HL-60/S4 treated with phorbol 12-myristate 13-acetate at 8.2 ng/mL for 4 days and 3 days (cell line): ENCODE measurements at regions not wholly inside any gene's neighbourhood (a gene's known extent, or its start where the extent isn't known, plus 50 kb on each side); places are given as distances from the start of the nearest gene placed in this dataset.

Source experiments
- in situ Hi-C: fragments of 300-500 bp; cut with MboI; formaldehyde crosslinking; loops from 2 replicates; pipeline ENCODE4 v1.15.0; 2022; ENCODE audit warnings: low sequenced_read_pairs

DNA sequence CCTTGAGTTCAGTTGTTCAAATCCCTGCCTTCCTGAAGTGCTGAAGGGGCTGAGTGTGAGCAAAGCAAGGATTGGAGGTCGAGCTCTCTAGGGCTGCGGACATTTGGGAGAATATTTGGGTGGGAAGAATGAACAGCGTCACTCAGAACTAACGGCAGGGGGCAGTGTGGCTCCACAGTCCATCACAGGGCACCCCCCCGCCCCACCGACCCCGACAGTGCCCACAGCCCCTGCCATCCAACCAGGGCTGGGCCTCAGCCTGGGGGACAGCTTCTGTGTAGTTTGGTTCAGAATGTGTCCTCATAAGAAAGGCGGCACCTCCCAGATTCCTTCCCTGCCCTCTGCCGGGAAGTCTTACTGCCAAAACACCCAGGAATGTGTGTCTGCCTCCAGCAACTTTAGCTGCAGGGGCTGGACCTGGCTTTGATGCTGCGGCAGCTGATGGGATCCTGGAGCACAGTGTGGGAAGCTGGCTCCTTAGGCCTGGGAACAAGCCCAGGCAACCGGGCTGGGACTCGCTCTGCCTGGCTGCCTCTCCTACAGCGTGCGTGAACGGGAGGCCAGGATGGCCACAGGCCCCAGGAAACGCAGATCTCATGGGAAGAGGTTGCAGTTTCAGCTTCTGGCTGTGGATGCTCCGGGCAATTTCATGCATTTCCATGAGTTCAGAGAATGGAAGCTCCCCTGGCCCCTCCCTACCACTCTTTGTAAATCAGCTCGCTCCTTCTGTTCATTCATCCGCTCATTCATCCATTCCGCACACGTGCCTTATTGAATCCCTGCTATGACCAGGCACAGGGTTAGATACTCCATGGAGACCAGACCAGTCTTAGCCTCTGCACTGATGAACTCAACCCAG lies 104.9 kb upstream of the TMPRSS2 start:
- in situ Hi-C loops = loop anchor here (10.0 kb wide), 2 partner anchors 162 to 502 kb away; no protein-coding TSS in a partner anchor

DNA sequence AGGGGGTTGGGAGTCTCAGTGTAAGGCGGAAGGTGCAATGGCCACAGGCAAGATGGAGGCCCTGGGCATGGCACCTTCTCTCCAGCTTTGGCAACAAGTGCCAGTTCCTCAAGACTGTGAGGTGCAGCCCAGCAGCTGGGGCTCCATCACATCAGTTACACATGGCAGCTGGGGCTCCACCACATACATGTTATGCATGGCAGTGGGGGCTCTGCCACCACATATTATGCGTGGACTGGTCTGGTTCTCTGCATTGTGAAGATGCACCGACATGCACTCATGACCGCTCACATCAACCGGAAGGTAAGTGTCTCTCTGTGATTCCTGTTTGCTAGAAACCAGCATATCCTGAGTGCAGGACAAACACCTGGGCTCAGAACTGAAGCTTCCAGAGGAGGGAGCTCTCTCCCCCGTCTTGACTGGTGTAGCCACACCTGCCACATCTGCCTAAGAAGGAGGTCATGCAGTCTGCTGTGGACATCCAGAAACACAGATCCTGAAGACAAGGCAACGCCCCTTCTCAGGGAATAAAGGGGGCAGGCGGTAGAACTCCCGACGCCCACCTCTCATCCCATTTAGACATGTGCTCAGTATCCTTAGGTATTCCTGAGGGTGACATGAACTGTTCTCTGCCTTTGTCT lies 104.1 kb upstream of the TMPRSS2 start:
- in situ Hi-C loops = loop anchor here (10.0 kb wide), 2 partner anchors 163 to 503 kb away; no protein-coding TSS in a partner anchor

- in situ Hi-C loops = loop anchor here (10.0 kb wide), 2 partner anchors 163 to 503 kb away; no protein-coding TSS in a partner anchor
Measured at GRCh38 chr21:41611441-41611840, 103.5 kb upstream of the TMPRSS2 start.

DNA sequence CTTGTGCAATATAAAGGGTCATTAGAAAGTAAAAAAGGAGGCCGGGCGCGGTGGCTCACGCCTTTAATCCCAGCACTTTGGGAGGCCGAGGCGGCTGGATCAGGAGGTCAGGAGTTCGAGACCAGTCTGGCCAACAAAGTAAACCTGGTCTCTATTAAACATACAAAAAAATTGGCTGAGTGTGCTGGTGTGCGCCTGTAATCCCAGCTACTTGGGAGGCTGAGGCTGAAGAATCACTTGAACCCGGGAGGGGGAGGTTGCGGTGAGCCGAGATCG lies 102.8 kb upstream of the TMPRSS2 start:
- in situ Hi-C loops = loop anchor here (10.0 kb wide), 2 partner anchors 164 to 504 kb away; no protein-coding TSS in a partner anchor

GRCh38 chr21:41610042-41610839 lies 102.3 kb upstream of the TMPRSS2 start:
- in situ Hi-C loops = loop anchor here (10.0 kb wide), 2 partner anchors 165 to 505 kb away; no protein-coding TSS in a partner anchor

DNA sequence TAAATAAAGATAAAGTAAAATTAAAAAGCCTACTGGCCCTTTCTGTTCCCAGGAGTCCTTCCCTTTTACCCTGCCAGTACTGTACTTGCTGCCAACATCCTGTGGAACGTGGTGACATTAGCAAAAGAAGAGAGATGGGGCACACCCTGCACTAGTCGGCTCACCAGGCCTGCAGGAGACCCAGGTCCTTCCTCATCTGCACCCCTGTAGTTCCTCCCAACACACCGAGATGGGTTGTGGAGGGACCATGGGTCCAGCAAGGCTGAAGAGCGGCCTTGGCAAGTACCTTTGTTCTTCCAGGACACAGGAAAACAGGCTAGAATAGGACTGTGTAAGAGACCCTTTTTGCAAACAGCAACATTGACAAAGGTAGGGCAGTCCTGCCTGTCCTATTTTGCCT lies 98.7 kb upstream of the TMPRSS2 start:
- in situ Hi-C loops = no loop called here

DNA sequence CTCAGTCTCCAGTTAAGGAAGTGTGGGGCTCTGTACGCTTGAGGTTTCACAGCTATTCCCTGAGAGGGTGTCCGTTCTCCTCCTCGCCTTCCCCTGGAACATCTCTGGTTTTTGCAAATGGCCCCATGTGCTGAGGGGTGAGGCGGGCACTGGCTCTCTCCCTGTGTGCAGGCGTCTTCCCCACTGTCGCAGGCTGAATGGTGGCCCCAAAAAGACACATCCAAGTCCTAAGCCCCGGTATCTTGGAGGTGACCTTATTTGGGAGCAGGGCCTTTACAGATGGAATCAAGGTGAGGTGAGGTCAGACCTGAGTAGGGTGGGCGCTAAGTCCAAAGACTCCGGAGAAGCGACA lies 98.0 kb upstream of the TMPRSS2 start:
- in situ Hi-C loops = no loop called here

GRCh38 chr21:41605178-41605933 lies 97.4 kb upstream of the TMPRSS2 start:
- in situ Hi-C loops = no loop called here

- in situ Hi-C loops = no loop called here
Measured at GRCh38 chr21:41604583-41605041, 96.7 kb upstream of the TMPRSS2 start.

DNA sequence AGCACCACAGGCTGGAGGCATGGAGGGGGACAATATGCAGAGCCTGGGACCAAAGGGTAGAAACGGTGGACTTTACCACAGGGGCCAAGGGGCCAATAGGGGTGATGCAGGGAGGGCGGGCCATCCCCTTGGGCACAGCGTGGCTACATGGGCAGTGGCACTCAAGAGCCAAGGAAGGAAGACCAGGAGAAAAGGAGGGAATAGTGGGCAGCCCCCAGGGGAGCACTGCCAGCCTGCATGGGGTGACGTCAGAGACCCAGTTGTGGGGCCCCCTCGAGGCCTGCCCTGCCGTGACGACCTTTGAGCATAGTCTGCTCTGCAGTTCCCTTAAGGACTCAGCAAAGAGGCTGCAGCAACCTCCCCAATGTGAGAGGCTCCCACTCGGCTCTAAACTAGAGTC lies 95.5 kb upstream of the TMPRSS2 start:
- in situ Hi-C loops = no loop called here

DNA sequence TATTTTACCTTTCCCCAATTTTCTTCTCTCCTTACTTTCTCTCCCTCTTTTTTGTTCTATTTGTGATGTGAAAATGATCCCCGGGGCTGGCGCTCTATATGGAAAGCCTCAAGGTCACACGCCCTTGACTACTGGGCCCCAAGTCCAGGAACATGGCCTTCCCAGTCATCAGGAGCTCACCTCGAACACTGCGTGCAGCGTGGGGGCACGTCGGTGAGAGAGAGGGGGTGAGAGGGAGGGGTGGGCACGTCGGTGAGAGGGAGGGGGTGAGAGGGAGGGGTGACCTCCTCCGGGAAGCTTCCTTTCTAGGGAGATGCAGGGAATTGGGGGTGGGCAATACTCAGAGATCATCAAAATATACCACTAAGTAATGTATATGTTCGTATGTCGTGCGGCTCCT lies 94.6 kb upstream of the TMPRSS2 start:
- in situ Hi-C loops = no loop called here

DNA sequence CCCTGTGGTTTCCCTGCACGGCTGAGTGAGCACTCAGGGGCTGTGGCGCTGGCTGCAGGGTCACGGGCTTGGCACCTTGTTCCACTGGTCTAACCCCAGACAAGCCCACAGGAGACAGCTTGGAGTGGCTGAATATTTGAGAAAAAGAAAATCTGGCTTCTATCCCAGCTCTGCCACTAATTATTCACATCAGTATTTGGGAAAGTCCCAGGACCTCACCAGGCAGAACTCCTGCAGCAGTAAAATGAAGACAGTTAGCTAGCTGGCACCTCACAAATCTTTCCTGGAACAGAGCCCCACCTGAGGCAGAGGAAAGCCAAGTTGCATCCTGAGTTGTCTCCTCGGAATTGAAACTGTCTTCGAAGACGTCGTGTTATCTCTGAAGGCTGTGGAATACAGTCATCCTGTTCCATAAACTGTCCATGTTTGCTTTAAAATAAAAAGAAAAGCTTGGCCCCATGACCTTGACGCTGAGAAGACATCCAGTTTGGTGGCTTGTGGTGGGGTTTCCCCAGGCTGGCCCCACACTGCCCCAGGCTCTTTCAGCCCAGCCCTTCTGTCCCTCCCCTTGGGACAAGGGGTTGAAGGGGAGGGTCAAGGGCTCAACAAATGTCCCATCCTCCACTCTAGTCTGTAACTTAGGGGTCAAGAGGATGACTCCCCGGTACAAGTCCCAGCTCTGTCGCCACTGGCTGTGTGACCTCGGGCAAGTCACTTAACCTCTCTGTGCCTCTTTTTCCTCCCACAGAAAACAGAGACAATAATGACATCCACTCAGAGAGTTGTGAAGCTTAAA lies 93.8 kb upstream of the TMPRSS2 start:
- in situ Hi-C loops = no loop called here

DNA sequence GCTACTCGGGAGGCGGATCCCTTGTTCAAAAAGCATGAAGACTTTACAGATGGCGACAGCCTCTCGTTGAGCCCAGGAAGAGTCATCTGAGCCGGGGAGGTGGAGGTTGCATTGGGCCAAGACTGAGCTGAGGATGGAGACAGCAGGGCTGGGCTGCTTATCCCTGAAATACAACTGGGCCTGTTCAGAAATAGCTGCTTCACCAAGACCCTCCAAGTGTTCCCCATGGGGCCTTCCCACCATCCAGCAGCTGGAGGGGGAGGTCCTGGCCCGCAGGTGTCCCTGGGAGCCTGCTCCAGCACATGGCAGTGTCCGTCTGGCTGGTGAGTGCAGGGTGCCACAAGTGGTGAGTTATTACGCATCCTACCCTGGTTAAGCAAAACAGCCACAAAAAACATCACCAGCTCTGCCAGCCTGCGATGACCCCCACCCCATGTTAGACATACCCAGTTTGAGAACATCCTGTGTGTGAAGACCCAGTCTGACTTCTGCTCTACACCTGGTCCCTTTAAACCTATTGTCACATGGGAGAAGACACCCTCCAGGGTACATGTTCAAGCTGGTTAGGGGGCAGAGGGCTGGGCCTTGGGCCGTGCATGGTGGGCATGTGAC lies 93.1 kb upstream of the TMPRSS2 start:
- in situ Hi-C loops = no loop called here

- in situ Hi-C loops = no loop called here
Measured at GRCh38 chr21:41600556-41600955, 92.6 kb upstream of the TMPRSS2 start.

- in situ Hi-C loops = no loop called here
Measured at GRCh38 chr21:41600116-41600515, 92.2 kb upstream of the TMPRSS2 start.

GRCh38 chr21:41598561-41599431 lies 90.8 kb upstream of the TMPRSS2 start:
- in situ Hi-C loops = no loop called here

DNA sequence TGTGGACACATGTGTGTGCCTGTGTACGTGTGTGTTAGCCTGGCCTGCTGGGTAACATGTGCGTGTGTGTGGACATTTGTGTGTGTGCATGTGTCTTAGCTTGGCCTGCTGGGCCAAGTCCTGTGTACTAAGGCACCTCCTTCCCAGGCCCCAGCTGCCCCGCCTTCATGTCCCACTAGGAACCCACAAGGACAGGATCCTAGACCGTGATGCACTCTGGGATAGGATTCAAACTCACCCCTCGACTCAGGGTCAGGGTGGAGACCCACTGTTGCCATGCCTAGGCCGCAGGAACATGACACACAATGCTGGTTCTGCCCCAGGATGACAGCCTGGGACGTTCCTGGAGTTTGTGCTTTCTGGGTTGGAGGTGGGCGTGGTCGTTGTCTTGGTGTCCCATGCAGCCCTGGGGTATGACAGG lies 89.9 kb upstream of the TMPRSS2 start:
- in situ Hi-C loops = no loop called here

DNA sequence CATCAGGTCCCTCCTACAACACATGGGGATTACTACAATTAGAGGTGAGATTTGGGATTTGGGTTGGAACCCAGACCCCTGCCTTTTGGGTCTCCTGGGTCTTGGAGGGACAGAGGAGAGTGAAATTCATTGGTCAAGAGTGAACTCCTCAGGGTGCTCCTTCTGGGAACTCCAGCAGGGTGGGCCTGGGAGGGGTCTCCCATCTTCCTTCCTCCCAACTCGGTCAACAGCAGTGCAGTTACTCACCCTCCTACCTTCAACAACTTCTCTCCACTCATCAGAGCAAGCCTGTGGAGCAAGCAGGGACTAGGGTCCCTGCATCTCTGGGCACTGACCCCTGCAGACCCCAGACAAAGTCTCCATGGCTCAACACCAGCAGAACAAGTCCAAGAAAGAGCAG lies 89.3 kb upstream of the TMPRSS2 start:
- in situ Hi-C loops = no loop called here
